Stomach (tissue), 8 donors: ENCODE measurements at regions not wholly inside any gene's neighbourhood (a gene's known extent, or its start where the extent isn't known, plus 50 kb on each side); places are given as distances from the start of the nearest gene placed in this dataset.
"Not testable (repeated sequence)": the region's sequence is repeated elsewhere in the genome, so short reads cannot be mapped to it uniquely, and the experiment has no call there.

Experiments used
- DNase-seq, 2 donors: peaks; one replicate each; pipeline versions ENCODE4 v3.0.0 to v3.0.0-alpha.2; 2013 to 2019
- H3K27ac ChIP-seq, 5 donors: fragments of 200-600 bp in 4 of 5; sonication (generic) in 4 of 5; one replicate each; pipeline ENCODE4 v1.5.1; 2013 to 2019; ENCODE audit warnings: mild to moderate bottlenecking in 1 of 5, moderate library complexity in 1 of 5
- H3K27me3 ChIP-seq, 3 donors: fragments of 200-600 bp; sonication (generic); one replicate each; pipeline ENCODE4 v1.5.1; 2017 to 2019; ENCODE audit warnings: mixed run types in 1 of 3
- H3K36me3 ChIP-seq, 4 donors: fragments of 200-600 bp; sonication (generic); 1 replicate in 3 of 4; 2 replicates in 1 of 4; pipeline ENCODE4 v1.5.1; 2016 to 2019
- H3K4me1 ChIP-seq, 4 donors: fragments of 200-600 bp; sonication (generic); one replicate each; pipeline ENCODE4 v1.5.1; 2016 to 2019
- H3K4me3 ChIP-seq, 4 donors: fragments of 200-600 bp; sonication (generic) in 3 of 4; one replicate each; pipeline ENCODE4 v1.5.1; 2016 to 2019; ENCODE audit warnings: mild to moderate bottlenecking in 1 of 4
- H3K9me3 ChIP-seq, 4 donors: fragments of 200-600 bp; sonication (generic); one replicate each; pipeline ENCODE4 v1.5.1; 2016 to 2019
- EP300 ChIP-seq: sonication (generic); formaldehyde crosslinking; IDR thresholded peaks from one replicate; pipeline ENCODE4 v1.6.1; 2017; ENCODE audit warnings: antibody characterized with exemption
- POLR2A ChIP-seq, 4 donors: fragments of 450-650 bp; IDR thresholded peaks; one replicate each; pipeline ENCODE4 v1.6.1; 2016; ENCODE audit warnings: antibody characterized with exemption in 4 of 4, control low read depth in 2 of 4, mild to moderate bottlenecking in 1 of 4, moderate library complexity in 1 of 4
- POLR2AphosphoS5 ChIP-seq, 3 donors: sonication (generic); formaldehyde crosslinking; IDR thresholded peaks; one replicate each; pipeline ENCODE4 v1.6.1; 2016; ENCODE audit warnings: antibody characterized with exemption in 3 of 3
- WGBS, 5 donors: extraction: QIAGEN DNeasy Blood & Tissue Kit in 3 of 5; methylation state at CpG; one replicate each; pipeline versions ENCODE4 v1.1.5 to v1.1.7; 2013 to 2018; 5-methylcytosine and 5-hydroxymethylcytosine counted together
- intact Hi-C: fragments of 100-400 bp; cut with DNase I; formaldehyde crosslinking; loops from one replicate; pipeline ENCODE4 v1.15.1; 2023; ENCODE audit warnings: low total_unique reads
- TF ChIP-seq, protein P1 (sequence below), 7 experiments: fragments of 450-650 bp in 4 of 7; fragments of 200-600 bp in 3 of 7; sonication (generic) in 3 of 7; IDR thresholded peaks; one replicate each; pipeline ENCODE4 v1.5.1; 2016 to 2019; ENCODE audit warnings: antibody characterized with exemption in 7 of 7, control low read depth in 2 of 7, mild to moderate bottlenecking in 1 of 7
- donor health status: healthy with polysubstance abuse.
- donor health status: Bipolar disorder and iron deficiency.
- donor health status: healthy.

DNA sequence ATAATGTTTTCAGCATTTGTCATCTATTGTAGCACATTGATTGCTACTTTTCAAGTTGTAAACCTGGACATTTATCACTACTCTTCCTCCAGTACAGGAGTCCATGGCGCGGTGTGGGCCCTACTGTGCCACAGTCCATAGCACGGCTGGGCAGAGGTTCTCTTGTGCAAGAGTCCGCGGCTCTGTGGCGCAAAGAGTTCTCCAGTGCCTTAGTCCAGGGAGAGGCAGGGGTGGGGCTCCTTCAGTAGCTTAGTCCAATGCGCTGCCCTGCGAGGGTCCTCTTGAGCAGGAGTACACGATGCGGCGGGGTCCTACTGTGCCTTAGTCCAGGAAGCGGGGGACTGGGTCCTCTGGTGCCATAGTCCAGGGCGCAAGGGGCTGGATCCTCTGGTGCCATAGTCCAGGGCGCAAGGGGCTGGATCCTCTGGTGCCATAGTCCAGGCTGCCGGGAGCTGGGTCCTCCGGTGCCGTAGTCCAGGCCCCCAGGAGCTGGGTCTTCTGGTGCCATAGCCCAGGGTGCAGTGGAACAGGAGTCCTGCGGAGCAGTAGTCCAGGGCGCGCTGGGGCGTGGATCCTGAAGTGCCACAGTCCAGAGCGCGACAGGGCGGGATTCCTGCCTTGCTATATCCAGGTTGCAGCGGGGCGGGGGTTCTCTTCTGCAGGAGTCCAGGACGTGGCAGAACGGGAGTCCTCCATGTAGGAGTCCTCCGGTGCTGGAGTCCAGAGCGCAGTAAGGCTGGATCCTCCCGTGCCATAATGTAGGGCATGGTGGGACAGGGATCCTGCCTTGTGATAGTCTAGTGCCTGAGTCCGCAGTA lies 129.3 kb downstream of the CCDC74A start:
- TF ChIP-seq, protein P1, sequence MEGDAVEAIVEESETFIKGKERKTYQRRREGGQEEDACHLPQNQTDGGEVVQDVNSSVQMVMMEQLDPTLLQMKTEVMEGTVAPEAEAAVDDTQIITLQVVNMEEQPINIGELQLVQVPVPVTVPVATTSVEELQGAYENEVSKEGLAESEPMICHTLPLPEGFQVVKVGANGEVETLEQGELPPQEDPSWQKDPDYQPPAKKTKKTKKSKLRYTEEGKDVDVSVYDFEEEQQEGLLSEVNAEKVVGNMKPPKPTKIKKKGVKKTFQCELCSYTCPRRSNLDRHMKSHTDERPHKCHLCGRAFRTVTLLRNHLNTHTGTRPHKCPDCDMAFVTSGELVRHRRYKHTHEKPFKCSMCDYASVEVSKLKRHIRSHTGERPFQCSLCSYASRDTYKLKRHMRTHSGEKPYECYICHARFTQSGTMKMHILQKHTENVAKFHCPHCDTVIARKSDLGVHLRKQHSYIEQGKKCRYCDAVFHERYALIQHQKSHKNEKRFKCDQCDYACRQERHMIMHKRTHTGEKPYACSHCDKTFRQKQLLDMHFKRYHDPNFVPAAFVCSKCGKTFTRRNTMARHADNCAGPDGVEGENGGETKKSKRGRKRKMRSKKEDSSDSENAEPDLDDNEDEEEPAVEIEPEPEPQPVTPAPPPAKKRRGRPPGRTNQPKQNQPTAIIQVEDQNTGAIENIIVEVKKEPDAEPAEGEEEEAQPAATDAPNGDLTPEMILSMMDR (IDR thresholded peaks at IDR 0.05), result no peak
- TF ChIP-seq POLR2AphosphoS5 (IDR thresholded peaks at IDR 0.05), result no peak
- TF ChIP-seq EP300, result no peak
- no peak for TF ChIP-seq POLR2A (IDR thresholded peaks at IDR 0.05)
- H3K9me3 ChIP-seq, result no peaks in the 10 kb centered on the region
- intact Hi-C loops, result no loop called here
- H3K27ac ChIP-seq, result no peak overlapping the region
- no peak overlapping the region for H3K4me3 ChIP-seq
- no peaks in the 10 kb centered on the region for H3K4me1 ChIP-seq
- H3K27me3 ChIP-seq, result peaks cover 0 to 13% (median 0%) of the 10 kb centered on the region in 3 donors
- no peaks in the 10 kb centered on the region for H3K36me3 ChIP-seq
- 91 to 94% (median 93%) methylated on average over 23 to 32 of the region's 32 CpGs for WGBS, 5 donors
- no peak for DNase-seq

GRCh38 chr2:131657895-131658768 lies 130.4 kb downstream of the CCDC74A start:
- no peaks in the 10 kb centered on the region for H3K36me3 ChIP-seq
- WGBS, 5 donors, result 95 to 97% (median 96%) methylated on average over 43 to 49 of the region's 49 CpGs
- no peak overlapping the region for H3K4me3 ChIP-seq
- H3K4me1 ChIP-seq, result no peaks in the 10 kb centered on the region
- intact Hi-C loops, result no loop called here
- H3K27me3 ChIP-seq, result peaks cover 0 to 13% (median 0%) of the 10 kb centered on the region in 3 donors
- no peak for DNase-seq
- H3K9me3 ChIP-seq, result no peaks in the 10 kb centered on the region
- H3K27ac ChIP-seq, result no peak overlapping the region
- TF ChIP-seq POLR2A (IDR thresholded peaks at IDR 0.05), result no peak

GRCh38 chr2:131658769-131659131 lies 131.1 kb downstream of the CCDC74A start:
- H3K36me3 ChIP-seq, result no peaks in the 10 kb centered on the region
- no peak overlapping the region for H3K27ac ChIP-seq
- H3K9me3 ChIP-seq, result no peaks in the 10 kb centered on the region
- no peak for TF ChIP-seq POLR2A (IDR thresholded peaks at IDR 0.05)
- TF ChIP-seq, protein P1 (IDR thresholded peaks at IDR 0.05), result no peak
- TF ChIP-seq POLR2AphosphoS5 (IDR thresholded peaks at IDR 0.05), result no peak
- TF ChIP-seq EP300, result no peak
- no peak overlapping the region for H3K4me3 ChIP-seq
- no peaks in the 10 kb centered on the region for H3K4me1 ChIP-seq
- DNase-seq, result no peak
- H3K27me3 ChIP-seq, result peaks cover 0 to 16% (median 0%) of the 10 kb centered on the region in 3 donors
- intact Hi-C loops, result no loop called here
- WGBS, 5 donors, result 93 to 97% (median 96%) methylated on average over 7 to 16 of the region's 16 CpGs

GRCh38 chr2:131659168-131659572 lies 131.5 kb downstream of the CCDC74A start:
- no peak for DNase-seq
- Histone ChIP-seq H3K27ac (no peak overlapping the region), H3K4me1 (no peaks in the 10 kb centered on the region), H3K27me3 (peaks cover 0 to 16% (median 0%) of the 10 kb centered on the region in 3 donors), H3K4me3 (no peak overlapping the region), H3K9me3 (no peaks in the 10 kb centered on the region), H3K36me3 (no peaks in the 10 kb centered on the region)
- 85 to 93% (median 88%) methylated on average over 6 to 8 of the region's 8 CpGs for WGBS, 5 donors
- TF ChIP-seq POLR2A (IDR thresholded peaks at IDR 0.05), result no peak
- intact Hi-C loops, result no loop called here

DNA sequence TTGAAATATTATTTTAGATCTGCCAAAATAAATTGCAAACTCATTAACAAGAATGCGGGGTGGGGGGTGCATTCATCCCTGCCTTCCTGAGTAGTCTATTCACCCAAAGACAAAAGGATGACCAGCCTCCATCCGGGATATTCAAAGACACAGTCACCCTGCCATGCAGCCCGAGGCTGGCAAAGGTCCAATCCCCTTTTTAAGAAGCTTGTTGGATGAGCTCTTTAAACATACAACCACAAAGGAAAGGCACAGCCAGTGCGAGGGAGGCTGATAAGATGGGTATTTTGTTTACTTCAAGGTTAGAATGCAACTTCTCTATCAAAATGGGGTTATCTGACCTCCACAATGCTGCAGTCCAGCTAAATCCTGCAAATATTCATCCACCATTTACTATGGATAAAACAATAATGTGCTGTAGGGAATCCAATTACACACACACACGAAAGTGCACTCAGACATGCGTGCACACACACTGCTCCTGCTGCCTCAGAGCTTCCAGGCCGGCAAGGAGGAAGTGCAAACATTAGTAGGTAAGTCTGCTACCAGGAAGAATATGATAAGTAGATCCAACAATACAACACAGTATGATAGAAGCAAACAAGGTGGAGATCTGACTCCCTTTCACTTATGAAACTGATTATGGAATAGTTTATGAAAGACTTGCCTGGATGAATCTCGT lies 133.6 kb downstream of the CCDC74A start:
- H3K4me3 ChIP-seq, intact Hi-C loops, H3K27ac ChIP-seq, H3K36me3 ChIP-seq, DNase-seq, H3K9me3 ChIP-seq, H3K4me1 ChIP-seq: not testable (repeated sequence)
- H3K27me3 ChIP-seq, result peaks cover 0 to 16% (median 0%) of the 10 kb centered on the region in 3 donors
- 22 to 44% (median 32%) methylated on average over 8 of the region's 8 CpGs for whole genome bisulfite sequencing, 5 donors

- DNase-seq, H3K4me3 ChIP-seq, H3K36me3 ChIP-seq, H3K4me1 ChIP-seq, H3K9me3 ChIP-seq, intact Hi-C loops, H3K27ac ChIP-seq: not testable (repeated sequence)
- 78 to 91% (median 86%) methylated on average over 5 of the region's 5 CpGs for WGBS, 5 donors
- peaks cover 0 to 12% (median 0%) of the 10 kb centered on the region in 3 donors for H3K27me3 ChIP-seq
These were observed 134.3 kb downstream of the CCDC74A start for GRCh38 chr2:131661884-131662535.

DNA sequence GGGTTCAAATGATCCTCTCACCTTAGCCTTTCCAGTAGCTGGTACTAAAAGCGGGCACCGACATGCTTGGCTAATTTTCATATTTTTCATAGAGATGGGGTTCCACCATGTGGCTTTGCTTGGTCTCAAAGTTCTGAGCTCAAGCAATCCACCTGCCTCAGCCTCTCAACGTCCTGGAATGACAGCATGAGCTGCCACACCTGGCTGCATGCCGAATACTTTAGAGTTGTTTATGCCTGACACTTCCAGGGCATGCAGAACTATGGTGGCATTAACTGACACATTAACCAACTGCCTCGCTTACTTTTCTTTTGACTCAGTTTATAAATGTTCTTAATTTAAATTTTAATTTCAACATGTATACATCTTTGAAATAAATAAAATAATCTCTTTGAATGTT lies 135.8 kb downstream of the CCDC74A start:
- DNase-seq, H3K4me3 ChIP-seq, H3K36me3 ChIP-seq, intact Hi-C loops, H3K27ac ChIP-seq, H3K9me3 ChIP-seq, H3K27me3 ChIP-seq, H3K4me1 ChIP-seq: not testable (repeated sequence)
- WGBS, 5 donors, result 67 to 74% (median 70%) methylated on average over 5 of the region's 5 CpGs

DNA sequence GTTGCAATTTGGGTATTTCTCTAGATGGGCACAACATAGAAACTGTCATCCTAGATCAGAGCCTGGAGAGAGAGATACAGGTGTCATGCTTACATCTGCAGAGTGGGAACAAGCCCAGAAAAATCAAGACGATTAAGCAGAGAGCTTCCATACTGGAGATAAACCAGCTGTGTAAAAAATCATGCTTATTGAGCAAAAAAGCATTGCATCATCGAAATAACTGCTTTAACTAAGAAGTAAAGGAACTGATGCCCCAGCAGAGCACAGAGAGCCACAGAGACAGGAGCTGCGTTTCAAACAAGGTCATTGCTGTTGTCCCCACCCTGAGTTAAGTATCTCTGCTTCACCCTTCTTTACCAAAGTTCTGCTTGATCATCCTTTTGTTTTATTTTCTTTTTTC lies 138.0 kb downstream of the CCDC74A start:
- H3K27me3 ChIP-seq, H3K4me1 ChIP-seq, H3K27ac ChIP-seq, H3K9me3 ChIP-seq, H3K4me3 ChIP-seq, DNase-seq, intact Hi-C loops, H3K36me3 ChIP-seq: not testable (repeated sequence)
- WGBS, 5 donors, result 58 to 67% (median 62%) methylated on average over 3 of the region's 3 CpGs
